Fibroblast of skin of scalp (primary cell): ENCODE measurements at regions not wholly inside any gene's neighbourhood (a gene's known extent, or its start where the extent isn't known, plus 50 kb on each side); places are given as distances from the start of the nearest gene placed in this dataset.
"Not testable (repeated sequence)": the region's sequence is repeated elsewhere in the genome, so short reads cannot be mapped to it uniquely, and the experiment has no call there.

Experiments used
- DNase-seq: peaks from one replicate; pipeline ENCODE4 v3.0.0-alpha.2; 2013

DNA sequence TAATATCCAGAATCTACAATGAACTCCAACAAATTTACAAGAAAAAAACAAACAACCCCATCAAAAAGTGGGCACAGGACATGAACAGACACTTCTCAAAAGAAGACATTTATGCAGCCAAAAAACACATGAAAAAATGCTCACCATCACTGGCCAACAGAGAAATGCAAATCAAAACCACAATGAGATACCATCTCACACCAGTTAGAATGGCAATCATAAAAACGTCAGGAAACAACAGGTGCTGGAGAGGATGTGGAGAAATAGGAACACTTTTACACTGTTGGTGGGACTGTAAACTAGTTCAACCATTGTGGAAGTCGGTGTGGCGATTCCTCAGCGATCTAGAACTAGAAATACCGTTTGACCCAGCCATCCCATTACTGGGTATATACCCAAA is 1250.1 kb downstream of the FSCB start:
- not testable (repeated sequence) for DNase-seq

DNA sequence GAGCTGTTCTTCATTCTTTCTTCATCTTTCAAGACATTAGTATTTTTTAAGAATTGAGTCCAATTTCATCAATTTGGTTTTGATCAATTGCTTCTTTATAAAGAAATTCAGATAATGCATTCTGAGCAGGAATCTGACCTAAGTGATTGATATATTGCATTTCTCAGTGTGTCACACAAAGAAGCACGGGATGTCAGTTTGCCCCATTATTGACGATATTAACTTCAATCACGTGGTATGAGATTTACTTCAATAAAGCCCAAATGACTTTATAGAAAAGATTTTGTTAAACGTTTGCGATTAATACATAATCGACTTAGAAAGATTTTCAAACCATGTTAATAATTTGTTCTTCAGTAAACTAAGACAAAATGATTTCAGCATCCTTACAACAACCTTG is 1254.2 kb downstream of the FSCB start:
- no peak for DNase-seq

DNA sequence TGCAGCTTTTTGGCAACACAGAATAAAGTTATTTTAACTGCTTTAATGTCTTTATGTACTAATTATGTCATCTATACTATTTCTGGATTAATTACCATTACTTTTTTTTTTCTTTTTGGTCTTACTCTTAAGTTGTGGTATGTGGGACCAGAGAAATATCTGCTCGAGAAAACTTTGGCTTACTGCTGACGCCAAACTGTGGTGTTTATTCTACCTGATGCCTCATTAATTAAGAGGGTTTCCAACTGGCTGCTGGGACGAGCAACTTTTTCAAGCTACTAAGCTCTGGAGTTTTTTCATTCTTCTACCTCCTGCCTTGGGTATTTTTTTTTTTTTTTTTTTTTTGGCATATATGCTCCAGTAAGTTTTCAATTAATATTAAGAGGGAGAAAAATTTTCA is 1257.5 kb downstream of the FSCB start:
- DNase-seq = no peak

DNA sequence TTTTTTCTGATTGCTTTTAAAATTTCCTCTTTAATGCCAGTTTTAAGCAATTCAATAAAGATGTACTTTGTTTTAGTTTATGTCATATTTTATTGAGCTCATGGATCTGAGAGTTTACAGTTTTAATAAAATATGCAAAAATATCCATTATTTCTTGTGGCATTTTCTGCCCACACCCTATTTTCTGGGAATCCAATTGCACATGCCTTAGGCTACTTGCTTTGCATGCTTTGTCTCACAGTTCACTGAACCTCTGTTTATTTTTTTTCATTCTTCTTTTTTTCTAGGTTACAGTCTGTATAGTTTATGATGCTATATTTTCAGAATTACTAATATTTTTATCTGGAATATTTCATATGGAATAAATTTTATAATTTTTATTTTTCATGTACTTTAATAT is 1258.0 kb downstream of the FSCB start:
- no peak for DNase-seq

DNA sequence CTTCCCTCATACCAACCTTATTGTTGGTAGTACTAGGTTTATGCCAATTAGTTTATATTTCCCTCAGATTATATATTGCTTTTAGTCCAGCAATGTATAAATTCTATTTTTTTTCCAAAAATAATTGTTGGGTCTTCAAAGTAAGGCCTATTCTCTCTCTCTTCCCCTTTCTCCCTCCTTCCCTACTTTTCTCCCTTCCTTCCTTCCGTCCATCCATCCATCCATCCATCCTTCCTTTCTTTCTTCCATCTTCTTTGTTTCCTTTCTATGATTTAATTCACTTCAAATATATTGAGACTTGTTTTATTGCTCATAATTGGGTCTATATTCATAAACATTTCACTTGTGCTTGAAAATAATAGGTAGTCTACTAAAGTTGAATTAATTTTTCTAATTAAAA is 1259.2 kb downstream of the FSCB start:
- DNase-seq = no peak

DNA sequence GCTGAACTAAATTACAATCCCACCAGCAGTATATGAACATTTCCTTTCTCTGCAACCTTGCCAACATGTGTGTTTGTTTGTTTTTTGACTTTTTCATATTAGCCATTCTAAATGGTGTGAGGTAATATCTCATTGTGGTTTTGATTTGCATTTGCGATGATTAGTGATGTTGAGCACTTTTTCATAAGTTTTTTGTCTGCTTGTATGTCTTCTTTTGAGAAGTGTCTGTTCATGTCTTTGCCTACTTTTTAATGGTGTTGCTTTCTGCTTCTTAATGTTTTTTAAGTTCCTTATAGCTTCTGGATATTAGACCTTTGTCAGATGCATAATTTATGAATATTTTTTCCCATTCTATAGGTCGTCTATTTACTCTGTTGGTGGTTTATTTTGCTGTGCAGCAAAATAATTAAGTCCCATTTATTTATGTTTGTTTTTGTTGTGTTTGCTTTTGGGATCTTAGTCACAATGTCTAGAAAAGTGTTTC is 1262.9 kb downstream of the FSCB start:
- DNase-seq = no peak

DNA sequence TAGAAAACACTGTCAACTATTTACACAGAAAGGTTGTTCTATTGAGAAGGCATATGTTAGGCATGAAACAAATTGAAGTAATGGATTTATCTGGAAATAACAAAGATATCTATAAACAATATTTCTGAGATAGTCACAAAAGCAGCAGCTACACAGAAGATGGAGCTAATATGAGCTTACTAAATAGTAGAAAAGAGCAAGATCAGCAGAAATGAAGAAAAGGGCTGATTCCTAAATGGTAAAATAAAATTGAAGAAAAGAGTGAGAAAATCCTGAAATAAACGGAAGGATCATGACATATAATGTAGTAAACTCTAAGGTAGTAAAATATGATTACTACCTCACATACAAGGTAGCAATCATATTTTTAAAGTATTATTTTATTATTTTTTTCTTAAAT is 1263.9 kb downstream of the FSCB start:
- no peak for DNase-seq

DNA sequence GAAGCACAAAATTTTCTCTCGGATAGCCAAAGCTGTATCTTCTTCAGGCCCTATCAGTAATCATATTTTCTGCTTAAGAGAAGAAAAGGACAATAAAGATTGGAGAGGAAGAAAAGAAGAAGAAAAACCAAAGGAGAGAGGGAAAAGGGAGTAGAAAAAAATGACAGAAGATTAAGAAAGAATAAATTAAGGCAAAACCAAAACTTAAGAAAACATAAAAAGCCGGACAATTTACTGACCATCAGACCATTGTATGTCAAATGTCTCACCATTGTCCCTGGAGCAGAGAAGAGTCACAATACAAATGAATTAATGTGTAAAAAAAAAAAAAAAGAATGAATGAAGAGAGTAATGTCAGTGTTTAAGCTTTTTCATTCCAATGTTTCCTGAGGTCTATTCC is 1274.8 kb downstream of the FSCB start:
- DNase-seq = no peak

DNA sequence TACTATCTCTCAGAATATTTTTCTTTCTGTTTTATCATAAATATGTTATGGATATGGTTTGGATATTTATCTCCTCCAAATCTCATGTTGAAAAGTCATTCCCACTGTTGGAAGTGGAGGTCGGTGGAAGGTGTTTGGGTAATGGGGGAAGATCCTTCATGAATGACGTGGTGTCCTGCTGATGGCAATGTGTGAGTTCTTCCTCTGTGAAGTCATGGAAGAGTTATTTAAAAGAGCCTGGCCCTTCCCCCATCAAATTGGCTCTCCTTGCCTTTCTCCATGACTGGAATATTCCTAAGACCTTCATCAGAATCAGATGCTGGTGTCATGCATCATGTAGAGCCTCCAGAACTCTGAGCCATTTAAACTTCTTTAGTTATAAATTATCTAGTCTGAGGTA is 1291.6 kb downstream of the FSCB start:
- DNase-seq = no peak

DNA sequence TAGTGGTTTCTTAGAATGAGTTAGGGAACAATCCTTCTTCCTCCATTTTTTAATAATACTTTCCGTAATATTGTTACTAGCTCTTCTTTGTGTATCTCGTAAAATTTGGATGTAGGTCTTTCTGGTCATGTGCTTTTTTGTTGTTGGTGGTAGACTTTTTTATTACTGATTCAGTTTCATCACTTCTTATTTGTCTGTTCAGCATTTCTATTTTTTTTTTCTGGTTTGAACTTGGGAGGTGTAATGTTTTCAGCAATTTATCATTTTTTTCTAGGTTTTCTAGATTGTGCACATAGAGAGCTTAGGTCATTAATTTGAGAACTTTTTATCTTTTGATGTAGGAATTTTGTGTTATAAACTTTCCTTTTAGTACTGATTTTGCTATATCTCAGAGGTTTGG is 1299.9 kb downstream of the FSCB start:
- no peak for DNase-seq

DNA sequence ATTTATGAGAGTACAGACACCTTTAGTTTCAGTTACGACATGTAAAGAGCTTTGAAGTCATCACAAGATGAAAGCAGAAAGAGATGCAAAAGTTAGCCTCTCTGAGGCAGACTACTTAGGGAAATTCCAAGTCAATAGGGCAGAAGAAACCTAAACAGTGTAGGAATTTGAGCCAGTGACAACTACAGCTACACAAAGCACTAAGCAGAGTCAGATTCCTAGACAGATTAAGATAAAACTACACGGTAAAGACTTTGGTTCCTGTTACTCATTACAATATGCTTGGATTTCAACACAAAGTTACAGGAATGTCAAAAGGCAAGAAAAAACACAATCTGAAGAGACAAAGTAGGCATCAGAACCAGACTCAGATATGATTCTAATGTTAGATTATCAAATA is 1302.3 kb downstream of the FSCB start:
- no peak for DNase-seq

DNA sequence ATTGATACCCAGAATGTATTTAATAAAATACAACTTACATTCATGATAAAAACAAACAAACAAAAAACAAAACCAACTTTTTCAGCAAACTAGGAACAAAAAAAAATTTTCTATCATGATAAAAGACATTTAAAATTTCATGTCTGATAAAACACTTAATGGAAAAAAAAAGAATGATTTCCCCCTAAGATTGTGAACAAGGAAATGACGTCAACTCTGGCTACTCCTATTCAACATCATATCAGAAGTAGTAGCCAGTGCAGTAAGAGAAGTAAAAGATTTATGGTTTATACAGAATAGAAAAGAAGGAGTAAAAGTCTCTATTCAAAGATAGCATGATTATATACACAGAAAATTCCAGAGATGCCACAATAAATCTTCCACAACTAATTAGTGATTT is 1306.6 kb downstream of the FSCB start:
- DNase-seq = no peak

DNA sequence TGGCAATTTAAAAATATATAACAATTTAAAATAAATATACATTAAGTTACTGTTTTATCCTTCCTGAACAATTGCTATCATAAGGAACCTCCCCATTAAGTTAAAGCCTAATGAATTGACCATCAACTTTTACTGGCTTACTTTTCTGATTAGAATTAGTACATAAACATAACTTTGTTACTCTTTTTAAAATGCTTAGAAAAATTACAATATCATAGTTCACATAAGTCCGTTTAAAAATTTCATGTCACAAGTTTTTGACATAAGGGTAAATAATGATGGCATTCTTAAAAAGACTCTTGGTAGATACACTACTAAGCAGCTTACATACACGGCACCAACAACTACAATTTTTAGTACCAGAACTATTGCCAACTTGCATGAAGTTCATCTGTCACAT is 1308.6 kb downstream of the FSCB start:
- DNase-seq = no peak

DNA sequence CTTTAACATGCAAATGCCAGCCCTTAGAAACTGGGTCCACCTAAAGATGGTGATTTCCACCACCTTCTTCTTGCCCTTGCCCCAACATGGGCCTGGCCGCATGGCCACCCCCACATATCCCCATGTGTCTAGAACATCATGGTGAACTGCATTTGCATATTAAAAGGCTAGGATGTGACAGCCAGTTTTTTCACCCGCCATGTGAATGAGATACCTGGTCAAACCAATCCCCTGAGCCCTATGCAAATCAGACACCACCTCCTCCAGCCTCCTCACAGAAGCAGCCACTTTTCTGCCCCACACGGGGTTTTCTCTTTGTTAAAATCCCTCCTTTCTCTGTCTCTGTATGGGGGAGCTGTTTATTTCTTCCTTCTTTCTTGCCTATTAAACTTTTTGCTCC is 1322.5 kb downstream of the FSCB start:
- no peak for DNase-seq

DNA sequence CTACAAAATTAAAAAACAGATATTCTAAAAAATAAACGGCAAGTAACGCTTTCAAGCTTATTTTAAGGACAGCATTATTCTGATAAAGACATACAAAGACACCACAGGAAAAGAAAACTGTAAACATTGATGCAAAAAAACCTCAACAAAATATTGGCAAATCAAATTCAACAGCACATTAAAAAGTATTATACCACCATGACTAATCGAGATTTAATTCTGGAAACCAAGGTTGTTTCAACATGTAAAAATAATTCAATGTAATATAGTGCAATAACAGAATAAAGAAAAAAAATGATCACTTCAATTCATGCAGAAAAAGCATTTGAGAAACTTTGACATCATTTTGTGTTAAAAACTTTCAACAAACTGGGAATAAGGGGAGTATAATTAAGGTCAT is 1323.2 kb downstream of the FSCB start:
- DNase-seq = no peak

DNA sequence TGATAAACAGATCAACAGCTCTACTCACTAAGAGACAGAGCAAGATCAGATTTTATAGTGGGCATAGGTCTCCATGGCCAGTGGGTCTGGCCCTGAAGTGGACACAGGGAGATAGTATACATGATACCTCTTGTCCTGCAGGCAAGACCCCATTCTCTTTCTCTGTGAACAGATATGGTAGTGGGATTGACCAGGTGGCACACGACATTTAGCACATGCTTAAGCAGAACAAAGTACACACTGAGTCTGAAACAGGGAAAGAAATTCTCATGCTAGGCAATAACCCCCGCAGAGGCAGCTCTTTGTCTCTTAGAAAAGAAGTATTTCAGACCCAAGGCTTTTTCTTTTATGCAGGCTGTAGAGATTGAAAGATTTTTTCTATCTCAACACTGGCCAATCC is 1331.2 kb downstream of the FSCB start:
- no peak for DNase-seq

DNA sequence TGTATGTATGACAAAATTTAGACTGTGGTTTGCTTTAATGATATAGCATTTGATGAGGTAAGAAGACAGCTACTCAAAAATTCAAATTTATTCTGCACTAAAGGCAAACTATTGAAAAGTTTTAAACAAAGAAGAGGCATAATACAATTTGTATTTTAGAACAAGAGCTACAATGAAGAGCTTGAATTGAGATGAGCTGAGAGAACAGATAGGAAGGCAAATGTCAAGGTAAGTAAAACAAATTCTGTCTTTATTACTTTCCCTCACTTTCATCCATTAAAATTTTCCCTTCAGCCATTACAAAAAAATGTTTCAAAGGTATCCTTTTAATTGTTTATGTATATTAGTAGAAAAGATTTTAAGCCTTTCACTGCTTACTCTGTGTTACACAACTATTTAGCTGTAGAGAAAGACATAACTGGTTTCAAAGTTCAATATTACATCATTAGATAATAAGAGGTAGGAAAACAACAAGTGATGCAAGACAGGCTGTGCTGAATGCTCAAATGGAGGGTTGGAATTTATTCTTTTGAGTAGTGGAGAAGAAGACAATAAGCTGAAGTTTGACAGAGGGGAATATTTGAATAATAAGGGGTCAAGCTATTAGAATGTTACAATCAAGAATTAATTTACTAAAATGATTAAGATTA is 1334.1 kb downstream of the FSCB start:
- no peak for DNase-seq

DNA sequence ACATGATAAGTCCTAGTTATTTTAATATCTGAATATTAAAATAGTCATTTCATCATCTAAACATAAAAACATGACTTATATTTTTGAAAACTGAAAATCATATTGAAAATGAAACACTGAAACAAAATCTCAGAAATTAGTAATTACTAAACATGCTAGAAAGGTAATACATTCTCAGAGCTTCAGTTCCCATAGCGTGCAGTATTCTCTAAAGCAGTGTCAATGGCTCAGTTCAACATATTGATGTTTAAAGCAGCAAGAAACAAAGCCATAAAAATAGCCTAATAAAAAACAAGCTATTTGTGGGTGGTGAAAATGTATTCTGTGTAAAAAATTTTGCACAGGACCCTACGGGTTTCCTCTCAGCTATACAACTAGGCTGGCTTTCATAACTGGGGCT is 1337.4 kb downstream of the FSCB start:
- DNase-seq = no peak

DNA sequence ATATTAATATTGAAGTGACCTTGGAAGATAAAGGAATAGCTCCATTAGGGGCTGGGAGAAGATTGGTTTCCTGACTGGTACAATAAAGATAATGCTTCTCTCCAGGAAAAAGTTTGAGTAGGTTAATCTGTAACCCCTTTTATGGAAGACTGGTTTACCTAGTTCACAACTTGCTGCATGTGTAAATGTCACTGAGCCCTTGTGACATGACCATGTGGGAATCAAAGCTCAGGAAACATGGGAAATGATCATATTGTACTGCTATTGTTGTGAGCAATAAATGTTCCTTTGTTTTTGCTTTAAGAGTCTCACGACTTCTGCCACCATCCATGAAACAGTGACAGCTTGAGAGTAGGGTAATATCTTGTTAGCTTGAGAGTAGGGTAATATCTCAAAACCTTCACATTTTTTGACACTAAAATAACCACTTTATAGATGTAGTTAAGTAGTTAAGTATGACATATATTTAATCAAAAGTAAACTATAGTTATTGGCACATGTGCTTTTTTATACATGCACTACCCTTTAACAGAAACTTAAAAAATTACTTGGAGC is 1338.6 kb downstream of the FSCB start:
- no peak for DNase-seq

DNA sequence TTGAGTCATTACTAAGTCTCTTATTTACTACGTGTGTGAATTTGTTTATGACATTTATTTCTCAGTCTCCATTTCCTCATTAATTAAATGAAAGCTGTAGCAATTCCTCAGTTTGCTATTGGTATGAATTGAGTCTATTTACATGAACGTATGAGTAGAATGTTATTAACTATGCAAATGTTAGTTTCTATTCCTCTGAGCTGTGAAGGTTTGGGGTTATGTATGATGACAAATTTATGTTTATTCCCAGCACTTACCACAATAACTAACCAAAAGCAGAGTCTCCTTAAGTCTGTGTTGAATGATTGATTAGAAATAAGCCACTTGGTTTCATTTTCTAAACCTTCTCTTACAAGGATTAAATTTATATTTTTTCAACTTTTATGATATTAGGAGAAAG is 1340.9 kb downstream of the FSCB start:
- no peak for DNase-seq

DNA sequence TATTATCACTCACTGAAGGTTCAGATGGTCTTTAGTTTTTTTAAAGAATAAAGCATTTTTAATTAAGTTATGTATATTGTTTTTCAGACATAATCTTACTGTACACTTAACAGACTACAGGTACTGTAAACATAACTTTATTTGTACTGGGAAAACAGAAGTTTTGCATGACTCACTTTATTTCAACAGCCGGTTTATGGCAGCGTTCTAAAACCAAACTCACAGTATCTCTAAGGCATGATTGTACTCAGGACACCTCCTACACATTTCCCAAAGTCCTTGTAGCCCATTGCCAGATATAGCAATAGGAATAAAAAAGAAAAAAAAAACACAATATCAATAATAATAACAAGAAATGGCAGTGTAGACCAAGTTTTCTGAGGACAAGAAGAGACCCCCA is 1341.4 kb downstream of the FSCB start:
- DNase-seq = no peak

DNA sequence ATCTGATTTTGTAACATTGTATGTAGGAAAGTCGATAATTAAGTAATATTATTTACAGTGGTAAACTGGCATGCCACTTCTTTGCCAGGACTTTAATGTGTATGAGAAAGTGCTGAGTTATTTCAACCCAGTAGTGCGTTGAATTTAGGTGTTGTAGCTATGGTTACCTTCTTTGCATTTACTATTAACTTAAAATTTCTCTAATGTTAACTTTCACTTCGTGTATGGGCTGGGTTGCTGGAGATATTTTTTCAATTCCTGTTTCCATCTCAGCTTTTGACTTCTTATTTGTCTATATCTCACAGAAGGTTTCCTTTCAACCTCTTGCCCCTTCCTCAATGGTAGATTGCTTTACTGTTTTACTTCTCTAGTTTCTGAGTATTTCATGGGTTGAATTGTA is 1345.6 kb downstream of the FSCB start:
- DNase-seq = no peak

DNA sequence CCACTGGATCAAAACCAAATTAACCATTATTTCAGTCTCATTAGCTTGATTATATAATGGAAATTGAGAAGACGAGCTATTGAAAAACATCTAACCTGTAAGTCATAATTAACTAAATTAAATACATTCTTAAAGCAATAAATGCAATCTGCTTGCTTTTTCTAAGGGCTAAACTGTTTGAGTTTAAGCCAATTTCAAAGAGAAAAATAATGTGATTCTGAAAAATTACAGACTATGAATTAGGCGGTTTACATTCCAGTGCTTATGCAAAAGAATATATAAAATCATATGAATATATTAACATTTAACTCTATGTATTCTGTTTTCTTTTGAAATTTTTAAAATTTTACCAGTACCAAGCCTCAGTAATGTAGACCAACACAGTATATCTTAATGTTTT is 1349.4 kb downstream of the FSCB start:
- DNase-seq = no peak

DNA sequence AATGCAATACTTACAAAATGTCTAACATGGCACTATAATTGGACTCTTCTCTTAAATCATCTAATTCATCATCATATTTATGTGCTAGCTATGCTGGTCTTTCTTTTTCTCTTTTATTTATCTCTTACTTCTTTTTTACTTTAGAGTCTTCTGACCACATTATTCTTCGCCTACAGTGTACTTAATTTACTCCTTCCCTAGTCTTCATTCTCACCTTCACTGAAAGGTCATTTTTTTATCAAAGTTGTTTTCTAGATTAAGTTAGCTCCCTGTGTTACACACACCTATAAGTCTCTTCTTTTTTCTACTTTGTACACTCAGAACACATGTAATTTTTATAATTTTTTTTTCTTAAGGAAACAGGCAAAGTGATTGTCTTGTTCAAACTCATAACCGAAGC is 1351.2 kb downstream of the FSCB start:
- DNase-seq = no peak

DNA sequence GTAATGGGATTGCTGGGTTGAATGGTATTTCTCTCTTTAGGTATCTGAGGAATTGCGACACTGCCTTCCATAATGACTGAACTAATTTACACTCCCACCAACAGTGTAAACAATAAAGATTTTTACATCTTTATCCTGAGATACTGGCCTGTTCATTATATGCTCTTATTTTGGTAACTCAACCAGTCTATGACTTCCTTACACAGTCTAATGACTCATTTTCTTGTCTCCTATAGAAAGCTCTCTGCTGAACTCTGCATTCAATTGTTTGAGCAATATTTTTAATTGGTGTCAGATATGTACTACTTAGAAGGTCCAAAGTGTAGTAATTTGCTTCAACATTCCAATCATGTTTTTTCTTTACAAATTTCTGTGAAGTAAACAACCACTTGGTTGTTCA is 1351.8 kb downstream of the FSCB start:
- no peak for DNase-seq
